PC-3 (cell line): ENCODE measurements at regions not wholly inside any gene's neighbourhood (a gene's known extent, or its start where the extent isn't known, plus 50 kb on each side); places are given as distances from the start of the nearest gene placed in this dataset.
A peak's percentile ranks its signal among the peaks of the same experiment; 100 is the strongest.

Source experiments
- ATAC-seq: fragments of 200-7000 bp; cut with Tn5 transposase; 2 replicates; pipeline ENCODE4 v1.9.1; 2020; ENCODE audit warnings: mild to moderate bottlenecking, moderate library complexity
- BruUV-seq: library from RNA; stranded (reverse); fragments of 400-500 nt; replicated peaks from 2 replicates; lab custom pipeline; 2021; lab: Mats Ljungman, UMichigan
- CTCF ChIA-PET: fragments of 300-600 bp; sonication (Branson Sonifier 250); formaldehyde crosslinking; loops from one replicate; lab custom pipeline; 2022; ENCODE audit warnings: antibody characterized with exemption; lab: Charles Lee
- POLR2A ChIA-PET: fragments of 300-600 bp; sonication (Branson Sonifier 250); formaldehyde crosslinking; loops from one replicate; lab custom pipeline; 2022; ENCODE audit warnings: antibody characterized with exemption; ENCODE audit not compliant: unreplicated experiment; lab: Charles Lee
- DNase-seq: peaks from one replicate; pipeline ENCODE4 v3.0.0-alpha.2; 2015
- H2AFZ ChIP-seq: fragments of 300-600 bp; sonication (generic); 2 replicates; pipeline ENCODE4 v1.6.0; 2016; ENCODE audit warnings: antibody characterized with exemption, low read length
- H3F3A ChIP-seq: fragments of 300-600 bp; sonication (generic); one replicate; pipeline ENCODE4 v1.6.0; 2017; ENCODE audit warnings: antibody characterized with exemption, low read length, control low read depth, mild to moderate bottlenecking; ENCODE audit not compliant: unreplicated experiment
- H3K27ac ChIP-seq: fragments of 300-600 bp; sonication (generic); 2 replicates; pipeline ENCODE4 v1.5.1; 2016; ENCODE audit warnings: mild to moderate bottlenecking, low read length
- H3K27me3 ChIP-seq: fragments of 300-600 bp; sonication (generic); 2 replicates; pipeline ENCODE4 v1.6.1; 2016; ENCODE audit warnings: low read length, mixed read lengths
- H3K36me3 ChIP-seq: fragments of 300-600 bp; sonication (generic); 2 replicates; pipeline ENCODE4 v1.6.1; 2016; ENCODE audit warnings: low read depth, mixed run types, low read length, mixed read lengths
- H3K4me1 ChIP-seq: fragments of 300-600 bp; sonication (generic); 2 replicates; pipeline ENCODE4 v1.5.1; 2016; ENCODE audit warnings: low read length; ENCODE audit not compliant: insufficient read depth
- H3K4me2 ChIP-seq: fragments of 300-600 bp; sonication (generic); 2 replicates; pipeline ENCODE4 v1.6.0; 2016; ENCODE audit warnings: low read length
- H3K4me3 ChIP-seq: fragments of 300-600 bp; sonication (generic); 2 replicates; pipeline ENCODE4 v1.5.1; 2016; ENCODE audit warnings: mild to moderate bottlenecking, low read length, mixed read lengths
- H3K79me2 ChIP-seq: fragments of 300-600 bp; sonication (generic); 2 replicates; pipeline ENCODE4 v1.6.1; 2017; ENCODE audit warnings: low read length, mixed read lengths
- H3K9ac ChIP-seq: fragments of 300-600 bp; sonication (generic); 2 replicates; pipeline ENCODE4 v1.6.0; 2016; ENCODE audit warnings: mild to moderate bottlenecking, low read length
- H3K9me2 ChIP-seq: fragments of 300-600 bp; sonication (generic); replicated peaks from 2 replicates; pipeline ENCODE4 v1.6.1; 2016; ENCODE audit warnings: mixed run types, low read length, mixed read lengths
- H3K9me3 ChIP-seq: fragments of 300-600 bp; sonication (generic); 2 replicates; pipeline ENCODE4 v1.6.1; 2016; ENCODE audit warnings: low read length, mixed read lengths
- H4K20me1 ChIP-seq: fragments of 300-600 bp; sonication (generic); 2 replicates; pipeline ENCODE4 v1.6.1; 2016; ENCODE audit warnings: low read length, mixed read lengths
- EZH2 ChIP-seq: fragments of 300-600 bp; sonication (generic); IDR thresholded peaks from one replicate; pipeline ENCODE4 v1.6.1; 2017; ENCODE audit warnings: antibody characterized with exemption, mild to moderate bottlenecking, low read length; ENCODE audit not compliant: unreplicated experiment
- EZH2phosphoT487 ChIP-seq: fragments of 300-600 bp; sonication (generic); IDR thresholded peaks from 2 replicates; pipeline ENCODE4 v1.6.1; 2018; ENCODE audit warnings: mild to moderate bottlenecking, antibody characterized with exemption, low read length, borderline replicate concordance
- intact Hi-C: fragments of 100-400 bp; cut with micrococcal nuclease; formaldehyde crosslinking; loops from 2 replicates; pipeline ENCODE4 v1.9.0; 2023
- TF ChIP-seq, protein P1 (sequence below): fragments of 300-600 bp; sonication (generic); conservative IDR thresholded peaks from 2 replicates; pipeline ENCODE4 v1.5.1; 2017; ENCODE audit warnings: antibody characterized with exemption, low read depth, mild to moderate bottlenecking, low read length

DNA sequence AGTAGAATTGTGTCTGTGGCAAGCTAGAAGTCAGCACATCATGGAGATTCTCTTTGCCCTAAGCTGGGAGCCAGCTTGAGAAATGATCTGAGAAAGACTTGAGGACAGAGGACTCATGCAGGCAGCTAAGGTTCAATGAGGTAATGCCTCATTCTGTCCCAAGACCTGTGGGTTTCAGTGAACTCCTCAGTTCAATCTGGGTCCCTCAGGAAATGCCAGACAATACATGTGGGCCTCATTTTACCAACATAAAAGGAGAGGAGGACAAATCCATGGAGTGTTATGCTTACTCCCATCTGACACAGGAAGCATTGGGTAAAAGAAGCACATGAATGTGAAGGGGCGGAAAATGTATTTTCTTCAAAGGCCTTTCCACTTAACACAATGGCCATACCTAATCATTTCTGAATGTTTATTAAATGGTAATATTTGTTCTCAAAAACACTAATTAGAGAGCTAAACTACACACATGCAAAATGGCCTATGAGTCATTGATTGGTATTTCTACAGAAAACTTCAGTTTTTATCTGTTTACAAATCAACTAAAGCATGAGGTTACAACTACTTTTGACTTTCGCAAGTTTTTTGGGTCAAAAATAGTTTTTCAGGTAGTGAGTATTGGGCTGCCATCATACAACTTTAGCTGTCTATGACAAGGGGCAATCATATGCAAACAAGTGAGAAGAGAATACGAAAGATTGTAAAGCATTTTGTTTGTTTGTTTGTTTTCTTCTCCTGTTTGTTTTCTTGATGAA is 205.3 kb downstream of the CHRM2 start:
- peak overlapping the region; percentile 68 for H3K4me2 ChIP-seq

More for the DNA sequence above, 205.3 kb downstream of the CHRM2 start:
- H3K4me3 ChIP-seq = 0 out of 2 replicates have a peak overlapping the region, but pooled peaks have one; percentile 3
- H3K27me3 ChIP-seq = no peaks in the 10 kb centered on the region
- H4K20me1 ChIP-seq = no peaks in the 10 kb centered on the region
- TF ChIP-seq EZH2 (no peak), EZH2phosphoT487 (no peak)
- TF ChIP-seq, protein P1, sequence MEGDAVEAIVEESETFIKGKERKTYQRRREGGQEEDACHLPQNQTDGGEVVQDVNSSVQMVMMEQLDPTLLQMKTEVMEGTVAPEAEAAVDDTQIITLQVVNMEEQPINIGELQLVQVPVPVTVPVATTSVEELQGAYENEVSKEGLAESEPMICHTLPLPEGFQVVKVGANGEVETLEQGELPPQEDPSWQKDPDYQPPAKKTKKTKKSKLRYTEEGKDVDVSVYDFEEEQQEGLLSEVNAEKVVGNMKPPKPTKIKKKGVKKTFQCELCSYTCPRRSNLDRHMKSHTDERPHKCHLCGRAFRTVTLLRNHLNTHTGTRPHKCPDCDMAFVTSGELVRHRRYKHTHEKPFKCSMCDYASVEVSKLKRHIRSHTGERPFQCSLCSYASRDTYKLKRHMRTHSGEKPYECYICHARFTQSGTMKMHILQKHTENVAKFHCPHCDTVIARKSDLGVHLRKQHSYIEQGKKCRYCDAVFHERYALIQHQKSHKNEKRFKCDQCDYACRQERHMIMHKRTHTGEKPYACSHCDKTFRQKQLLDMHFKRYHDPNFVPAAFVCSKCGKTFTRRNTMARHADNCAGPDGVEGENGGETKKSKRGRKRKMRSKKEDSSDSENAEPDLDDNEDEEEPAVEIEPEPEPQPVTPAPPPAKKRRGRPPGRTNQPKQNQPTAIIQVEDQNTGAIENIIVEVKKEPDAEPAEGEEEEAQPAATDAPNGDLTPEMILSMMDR = no peak
- peak overlapping the region; percentile 90 for H3K27ac ChIP-seq
- H3K79me2 ChIP-seq = no peaks in the 10 kb centered on the region
- TSS peak; percentile 44 for BruUV-seq
- H3K9me3 ChIP-seq = no peaks in the 10 kb centered on the region
- H3F3A ChIP-seq = no peaks in the 10 kb centered on the region
- ATAC-seq = peak; percentile 6; the same call in 1 of the 2 replicates
- intact Hi-C loops = loop anchor here (1.0 to 2.0 kb wide), 4 partner anchors 47 to 117 kb away; no protein-coding TSS in a partner anchor
- peak; percentile 26 for DNase-seq
- peaks cover 33% of the 10 kb centered on the region for H3K4me1 ChIP-seq
- H2AFZ ChIP-seq = peak overlapping the region; percentile 44; the same call in 1 of the 2 replicates
- no peaks in the 10 kb centered on the region for H3K9me2 ChIP-seq
- no peaks in the 10 kb centered on the region for H3K36me3 ChIP-seq
- POLR2A ChIA-PET = interaction anchor here (0.6 kb wide), 1 partner anchor 322 kb away, joined by 4 read pairs; no protein-coding TSS in a partner anchor
- CTCF ChIA-PET = interaction anchor here (0.7 kb wide), 1 partner anchor 202 kb away, joined by 3 read pairs; no protein-coding TSS in a partner anchor
- peak overlapping the region; percentile 52 for H3K9ac ChIP-seq
